CD4-positive, CD25-positive, alpha-beta regulatory T cell (primary cell): ENCODE measurements at regions not wholly inside any gene's neighbourhood (a gene's known extent, or its start where the extent isn't known, plus 50 kb on each side); places are given as distances from the start of the nearest gene placed in this dataset.

Experiments
- ATAC-seq, 2 donors: fragments of 150-1000 bp; cut with Tn5 transposase; one replicate each; pipeline ENCODE4 v1.10.0; 2021; ENCODE audit warnings: low read depth in 2 of 2, moderate number of reproducible peaks in 2 of 2, moderate library complexity in 1 of 2
- DNase-seq, 3 donors: peaks; one replicate each; pipeline versions ENCODE4 v3.0.0 to v3.0.0-alpha.2; 2012 to 2022; ENCODE audit warnings: mixed read lengths in 1 of 3
- H3K27ac ChIP-seq: one replicate; pipeline ENCODE4 v1.7.0; 2013; ENCODE audit warnings: mild to moderate bottlenecking, low read length; ENCODE audit not compliant: insufficient read depth, poor library complexity, severe bottlenecking
- H3K27me3 ChIP-seq: one replicate; pipeline ENCODE4 v1.7.0; 2013; ENCODE audit warnings: low read length; ENCODE audit not compliant: control insufficient read depth, insufficient read depth
- H3K36me3 ChIP-seq: one replicate; pipeline ENCODE4 v1.7.0; 2013; ENCODE audit warnings: mild to moderate bottlenecking, low read length, moderate library complexity; ENCODE audit not compliant: control insufficient read depth, insufficient read depth
- H3K4me1 ChIP-seq: 2 replicates; pipeline ENCODE4 v1.7.0; 2013; ENCODE audit warnings: mild to moderate bottlenecking, low read length; ENCODE audit not compliant: insufficient read depth, control insufficient read depth, poor library complexity, severe bottlenecking
- H3K4me3 ChIP-seq: one replicate; pipeline ENCODE4 v1.7.0; 2013; ENCODE audit warnings: low read depth, mild to moderate bottlenecking, low read length, moderate library complexity
- H3K9me3 ChIP-seq, 2 experiments: 1 replicate in 1 of 2; 2 replicates in 1 of 2; pipeline ENCODE4 v1.7.0; 2013; ENCODE audit warnings: low read length in 2 of 2, mild to moderate bottlenecking in 1 of 2, moderate library complexity in 1 of 2; ENCODE audit not compliant: control insufficient read depth in 2 of 2
- H3K27ac Mint-ChIP-seq, 3 donors: one replicate each; pipeline ENCODE4 v1.8.0; 2020 to 2022; ENCODE audit warnings: mild to moderate bottlenecking in 3 of 3, mixed read lengths in 3 of 3, moderate library complexity in 2 of 3
- H3K27me3 Mint-ChIP-seq: one replicate; pipeline ENCODE4 v1.8.0; 2022; ENCODE audit warnings: mild to moderate bottlenecking, mixed read lengths
- H3K36me3 Mint-ChIP-seq: one replicate; pipeline ENCODE4 v1.8.0; 2020; ENCODE audit warnings: mixed read lengths
- H3K4me1 Mint-ChIP-seq, 4 donors: one replicate each; pipeline ENCODE4 v1.8.0; 2020 to 2022; ENCODE audit warnings: mixed read lengths in 4 of 4, mild to moderate bottlenecking in 1 of 4
- H3K4me3 Mint-ChIP-seq, 4 donors: one replicate each; pipeline ENCODE4 v1.8.0; 2020 to 2022; ENCODE audit warnings: mild to moderate bottlenecking in 4 of 4, mixed read lengths in 4 of 4, moderate library complexity in 3 of 4
- H3K9me3 Mint-ChIP-seq, 7 donors: one replicate each; pipeline ENCODE4 v1.8.0; 2020 to 2022; ENCODE audit warnings: mixed read lengths in 7 of 7, mild to moderate bottlenecking in 3 of 7, moderate library complexity in 2 of 7

DNA sequence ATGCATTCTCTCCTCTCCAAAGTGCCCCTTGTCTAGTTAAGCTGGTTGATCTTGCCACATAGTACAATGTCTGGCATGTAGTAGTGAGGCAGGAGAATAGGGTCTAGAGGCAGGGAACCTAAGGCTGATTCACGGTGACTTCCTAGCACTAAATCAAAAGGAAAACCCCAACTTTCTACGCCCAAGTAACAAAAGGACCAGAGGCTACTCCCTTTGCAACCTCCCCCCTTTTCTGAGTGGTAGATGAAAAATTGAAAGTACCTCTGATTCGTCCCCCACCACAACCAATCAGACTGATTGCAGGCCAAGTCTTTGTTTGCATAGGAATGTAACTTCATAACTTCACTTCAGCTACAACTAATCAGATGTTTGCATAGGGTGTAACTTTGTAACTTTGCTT is 278.8 kb downstream of the PSAT1 start:
- no peaks in the 10 kb centered on the region for H3K36me3 ChIP-seq
- no peak for ATAC-seq
- H3K4me1 Mint-ChIP-seq, result no peaks in the 10 kb centered on the region
- H3K27ac ChIP-seq, result no peak overlapping the region
- no peaks in the 10 kb centered on the region for H3K27me3 ChIP-seq
- H3K36me3 Mint-ChIP-seq, result no peaks in the 10 kb centered on the region
- H3K9me3 ChIP-seq, result no peaks in the 10 kb centered on the region
- no peak overlapping the region for H3K4me3 Mint-ChIP-seq
- no peak for DNase-seq
- H3K4me3 ChIP-seq, result no peak overlapping the region
- no peaks in the 10 kb centered on the region for H3K4me1 ChIP-seq
- no peak overlapping the region for H3K27ac Mint-ChIP-seq
- H3K27me3 Mint-ChIP-seq, result peaks cover 5% of the 10 kb centered on the region
- peaks cover 0 to 4% (median 0%) of the 10 kb centered on the region in 7 donors for H3K9me3 Mint-ChIP-seq

DNA sequence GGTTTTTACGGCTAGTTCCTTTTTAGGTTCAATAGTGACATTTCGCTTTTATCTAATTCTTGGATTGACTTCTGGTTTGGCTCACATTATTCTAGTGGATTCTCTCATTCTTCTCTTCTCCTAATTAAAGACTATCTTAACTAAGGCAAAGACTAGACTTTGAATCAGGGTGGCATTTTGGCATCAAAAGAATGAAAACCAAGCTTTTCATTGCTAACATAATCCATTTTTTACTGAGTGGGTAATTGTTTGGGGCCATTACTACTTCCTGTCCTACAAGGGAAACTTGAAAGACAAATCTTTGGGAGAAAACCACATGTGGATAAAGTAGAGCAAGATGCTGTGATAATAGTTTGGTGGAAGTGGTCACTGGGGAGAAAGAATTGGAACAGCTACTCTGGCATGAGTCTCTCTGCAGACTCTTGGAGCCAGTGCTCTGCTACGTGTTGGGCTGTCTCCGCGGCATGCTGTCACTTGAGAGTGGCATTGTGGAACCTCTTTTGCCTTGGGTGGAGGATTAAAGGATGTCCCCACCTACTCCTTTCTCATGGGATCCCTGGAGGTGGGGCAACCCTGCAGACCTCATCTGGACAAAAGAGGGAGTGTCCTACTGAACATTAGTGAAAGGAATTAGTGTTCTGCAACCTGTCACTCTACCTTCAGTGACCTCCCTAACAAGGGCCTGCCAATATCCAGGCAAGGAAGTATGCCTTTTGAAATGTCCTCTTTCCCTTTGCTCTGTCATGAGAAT is 280.4 kb downstream of the PSAT1 start:
- no peak overlapping the region for H3K4me3 Mint-ChIP-seq
- ATAC-seq (no peak), DNase-seq (no peak)
- Histone ChIP-seq H3K4me1 (no peaks in the 10 kb centered on the region), H3K9me3 (no peaks in the 10 kb centered on the region), H3K4me3 (no peak overlapping the region), H3K27ac (no peak overlapping the region), H3K36me3 (no peaks in the 10 kb centered on the region), H3K27me3 (peaks cover 2% of the 10 kb centered on the region)
- H3K27ac Mint-ChIP-seq, result no peak overlapping the region
- no peaks in the 10 kb centered on the region for H3K4me1 Mint-ChIP-seq
- peaks cover 7% of the 10 kb centered on the region for H3K27me3 Mint-ChIP-seq
- H3K36me3 Mint-ChIP-seq, result no peaks in the 10 kb centered on the region
- peaks cover 0 to 4% (median 0%) of the 10 kb centered on the region in 7 donors for H3K9me3 Mint-ChIP-seq

DNA sequence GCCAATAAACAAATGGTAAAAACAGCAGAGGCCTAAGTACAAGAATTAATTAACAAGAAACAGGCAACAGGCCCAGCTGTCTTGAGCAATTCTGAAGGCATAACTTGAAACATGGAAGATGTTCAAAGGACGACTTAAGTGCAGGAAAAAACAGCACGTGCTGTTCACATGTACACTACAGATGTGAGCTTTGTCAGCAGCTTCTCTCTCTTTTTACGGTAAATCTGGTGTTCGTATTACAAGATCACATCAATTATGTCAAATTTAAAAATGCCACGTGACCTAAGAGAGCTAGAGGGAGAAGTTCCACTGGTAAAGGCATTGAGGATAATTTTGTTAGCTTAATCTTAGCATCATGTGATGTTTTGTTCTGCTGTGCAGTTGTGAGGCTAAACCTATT is 281.1 kb downstream of the PSAT1 start:
- no peaks in the 10 kb centered on the region for H3K36me3 Mint-ChIP-seq
- H3K9me3 Mint-ChIP-seq, result peaks cover 0 to 4% (median 0%) of the 10 kb centered on the region in 7 donors
- H3K4me1 Mint-ChIP-seq, result no peaks in the 10 kb centered on the region
- H3K27ac Mint-ChIP-seq, result no peak overlapping the region
- peaks cover 7% of the 10 kb centered on the region for H3K27me3 Mint-ChIP-seq
- H3K4me3 ChIP-seq, result no peak overlapping the region
- no peaks in the 10 kb centered on the region for H3K36me3 ChIP-seq
- no peaks in the 10 kb centered on the region for H3K9me3 ChIP-seq
- peaks cover 8% of the 10 kb centered on the region for H3K27me3 ChIP-seq
- H3K4me1 ChIP-seq, result no peaks in the 10 kb centered on the region
- ATAC-seq (no peak), DNase-seq (no peak)
- H3K27ac ChIP-seq, result no peak overlapping the region
- H3K4me3 Mint-ChIP-seq, result no peak overlapping the region

DNA sequence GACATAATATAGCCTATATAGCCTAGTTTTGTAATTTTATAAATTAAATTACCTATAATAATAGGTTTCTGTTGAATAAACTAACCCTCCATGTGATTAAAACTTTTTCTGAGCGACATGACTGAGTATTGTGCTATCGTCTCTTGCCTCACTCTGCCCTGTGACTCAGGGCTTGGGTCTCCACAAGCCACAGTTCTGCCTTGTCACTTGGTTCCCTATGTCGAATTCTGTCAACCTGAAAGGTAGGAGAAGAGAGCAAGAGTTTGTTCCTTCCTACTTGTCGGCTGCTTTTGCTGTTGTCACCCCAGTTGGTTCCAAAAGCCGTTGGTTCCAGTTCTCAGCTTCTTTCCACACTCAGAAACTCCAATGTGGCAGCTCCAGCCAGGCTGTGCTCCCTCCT is 285.9 kb downstream of the PSAT1 start:
- H3K27ac ChIP-seq, result no peak overlapping the region
- H3K36me3 Mint-ChIP-seq, result no peaks in the 10 kb centered on the region
- no peaks in the 10 kb centered on the region for H3K4me1 ChIP-seq
- peaks cover 8% of the 10 kb centered on the region for H3K27me3 ChIP-seq
- ATAC-seq (no peak), DNase-seq (no peak)
- H3K9me3 ChIP-seq, result no peaks in the 10 kb centered on the region
- no peaks in the 10 kb centered on the region for H3K36me3 ChIP-seq
- peaks cover 0 to 5% (median 0%) of the 10 kb centered on the region in 7 donors for H3K9me3 Mint-ChIP-seq
- no peak overlapping the region for H3K4me3 ChIP-seq
- H3K27me3 Mint-ChIP-seq, result peaks cover 18% of the 10 kb centered on the region
- H3K27ac Mint-ChIP-seq, result no peak overlapping the region
- H3K4me1 Mint-ChIP-seq, result no peaks in the 10 kb centered on the region
- no peak overlapping the region for H3K4me3 Mint-ChIP-seq

DNA sequence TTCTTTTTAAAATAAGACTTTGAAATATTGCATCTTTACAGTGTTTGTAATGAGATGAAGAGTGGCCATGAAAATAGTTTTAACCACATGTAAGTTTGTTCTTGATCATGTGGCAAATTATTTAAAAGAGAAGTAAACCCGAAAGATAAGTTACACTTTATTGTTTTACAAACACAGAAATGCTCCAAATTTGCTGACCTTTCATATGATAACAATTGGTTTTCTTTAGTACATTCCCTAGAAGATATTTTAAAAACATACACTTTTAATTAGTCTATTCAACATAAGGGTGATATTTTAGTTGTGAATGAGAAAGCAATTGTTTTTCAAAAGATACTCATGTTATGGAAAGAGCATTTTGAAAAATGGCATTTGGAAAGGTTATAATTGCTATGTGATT is 287.7 kb downstream of the PSAT1 start:
- H3K27ac Mint-ChIP-seq, result no peak overlapping the region
- H3K4me3 Mint-ChIP-seq, result no peak overlapping the region
- no peak overlapping the region for H3K4me3 ChIP-seq
- ATAC-seq (no peak), DNase-seq (no peak)
- H3K27me3 ChIP-seq, result peaks cover 8% of the 10 kb centered on the region
- no peak overlapping the region for H3K27ac ChIP-seq
- peaks cover 0 to 5% (median 0%) of the 10 kb centered on the region in 7 donors for H3K9me3 Mint-ChIP-seq
- peaks cover 18% of the 10 kb centered on the region for H3K27me3 Mint-ChIP-seq
- H3K4me1 ChIP-seq, result no peaks in the 10 kb centered on the region
- no peaks in the 10 kb centered on the region for H3K36me3 ChIP-seq
- H3K36me3 Mint-ChIP-seq, result no peaks in the 10 kb centered on the region
- H3K9me3 ChIP-seq, result no peaks in the 10 kb centered on the region
- no peaks in the 10 kb centered on the region for H3K4me1 Mint-ChIP-seq

DNA sequence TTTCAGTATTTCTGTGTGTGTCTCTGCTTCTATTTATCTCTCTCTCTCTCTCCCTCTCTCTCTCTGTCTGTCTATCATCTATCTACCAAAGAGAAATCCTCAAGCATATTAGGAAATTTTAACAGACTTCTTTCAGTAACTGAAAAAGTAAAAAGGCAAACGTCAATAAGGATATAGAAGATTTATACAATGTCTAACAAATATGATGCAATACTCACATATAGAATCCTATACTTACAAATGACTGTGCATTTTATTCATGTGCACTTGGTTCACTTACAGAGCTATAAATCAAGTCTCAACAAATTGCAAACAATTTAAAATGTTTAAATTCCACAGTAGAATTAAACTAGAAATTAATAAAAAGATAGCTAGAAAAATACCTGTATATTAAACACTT is 289.0 kb downstream of the PSAT1 start:
- Mint-ChIP-seq H3K27ac (no peak overlapping the region), H3K27me3 (peaks cover 11% of the 10 kb centered on the region), H3K9me3 (peaks cover 0 to 2% (median 0%) of the 10 kb centered on the region in 7 donors), H3K4me1 (no peaks in the 10 kb centered on the region), H3K4me3 (no peak overlapping the region), H3K36me3 (no peaks in the 10 kb centered on the region)
- Histone ChIP-seq H3K36me3 (no peaks in the 10 kb centered on the region), H3K4me3 (no peak overlapping the region), H3K27me3 (peaks cover 8% of the 10 kb centered on the region), H3K4me1 (no peaks in the 10 kb centered on the region), H3K9me3 (no peaks in the 10 kb centered on the region), H3K27ac (no peak overlapping the region)
- no peak for DNase-seq
- ATAC-seq, result no peak

DNA sequence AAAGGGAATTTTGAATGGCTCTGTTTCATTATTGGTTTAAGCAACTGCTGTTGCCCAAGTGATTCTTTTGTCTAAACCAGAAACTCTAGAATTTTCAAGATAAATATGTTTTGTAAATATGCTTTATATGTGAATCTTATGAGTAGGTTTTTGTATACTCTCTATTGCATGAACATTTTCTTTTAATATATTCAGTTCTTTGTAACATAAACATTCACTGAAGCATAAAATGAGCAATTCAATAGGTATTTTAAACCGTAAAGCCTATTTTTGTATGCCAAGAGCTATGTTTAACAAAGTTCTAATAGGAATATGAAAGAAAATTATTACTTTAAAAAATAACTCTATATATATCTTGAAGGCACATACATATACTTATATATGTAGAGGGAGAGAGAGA is 293.1 kb downstream of the PSAT1 start:
- Histone ChIP-seq H3K27me3 (no peaks in the 10 kb centered on the region), H3K9me3 (no peaks in the 10 kb centered on the region), H3K4me3 (no peak overlapping the region), H3K36me3 (no peaks in the 10 kb centered on the region), H3K27ac (no peak overlapping the region), H3K4me1 (no peaks in the 10 kb centered on the region)
- peaks cover 15% of the 10 kb centered on the region for H3K27me3 Mint-ChIP-seq
- no peaks in the 10 kb centered on the region for H3K36me3 Mint-ChIP-seq
- ATAC-seq, result no peak
- no peak overlapping the region for H3K27ac Mint-ChIP-seq
- no peak overlapping the region for H3K4me3 Mint-ChIP-seq
- DNase-seq, result no peak
- H3K9me3 Mint-ChIP-seq, result peaks cover 0 to 3% (median 0%) of the 10 kb centered on the region in 7 donors
- H3K4me1 Mint-ChIP-seq, result no peaks in the 10 kb centered on the region

DNA sequence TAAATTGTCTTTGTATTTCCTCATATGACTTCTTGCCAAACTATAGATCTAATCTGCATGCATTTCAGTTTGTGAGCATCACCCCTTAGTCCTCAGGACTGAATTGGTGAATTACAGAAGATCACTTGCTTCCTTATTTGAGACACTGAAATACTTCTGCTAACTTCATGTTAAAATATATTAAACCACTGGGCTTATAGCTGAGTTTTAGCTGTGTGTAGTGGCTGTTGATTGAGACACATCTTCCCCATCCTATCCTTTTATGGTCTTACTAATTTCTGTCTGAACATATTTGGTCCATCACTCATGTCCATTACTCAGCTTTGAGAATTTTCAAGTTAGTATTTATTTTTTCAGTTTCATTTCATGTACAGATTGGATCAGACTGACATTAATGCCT is 295.9 kb downstream of the PSAT1 start:
- ATAC-seq, result no peak
- Histone ChIP-seq H3K4me1 (no peaks in the 10 kb centered on the region), H3K27me3 (no peaks in the 10 kb centered on the region), H3K27ac (no peak overlapping the region), H3K9me3 (no peaks in the 10 kb centered on the region), H3K4me3 (no peak overlapping the region), H3K36me3 (no peaks in the 10 kb centered on the region)
- no peak for DNase-seq
- peaks cover 11% of the 10 kb centered on the region for H3K27me3 Mint-ChIP-seq
- H3K9me3 Mint-ChIP-seq, result peaks cover 0 to 2% (median 0%) of the 10 kb centered on the region in 7 donors
- no peak overlapping the region for H3K27ac Mint-ChIP-seq
- H3K4me1 Mint-ChIP-seq, result peaks cover 0 to 4% (median 0%) of the 10 kb centered on the region in 4 donors
- no peaks in the 10 kb centered on the region for H3K36me3 Mint-ChIP-seq
- no peak overlapping the region for H3K4me3 Mint-ChIP-seq
